Sigmoid colon (tissue), 4 donors: ENCODE measurements at regions not wholly inside any gene's neighbourhood (a gene's known extent, or its start where the extent isn't known, plus 50 kb on each side); places are given as distances from the start of the nearest gene placed in this dataset.

Experiments
- EP300 ChIP-seq, 4 donors: sonication (generic); formaldehyde crosslinking; IDR thresholded peaks; one replicate each; pipeline ENCODE4 v1.6.1; 2017; ENCODE audit warnings: antibody characterized with exemption in 4 of 4
- POLR2A ChIP-seq, 2 donors: fragments of 450-650 bp; IDR thresholded peaks; one replicate each; pipeline ENCODE4 v1.6.1; 2016; ENCODE audit warnings: antibody characterized with exemption in 2 of 2, mild to moderate bottlenecking in 2 of 2, moderate library complexity in 2 of 2
- POLR2AphosphoS5 ChIP-seq, 4 donors: sonication (generic); formaldehyde crosslinking; IDR thresholded peaks; one replicate each; pipeline ENCODE4 v1.6.1; 2017; ENCODE audit warnings: antibody characterized with exemption in 4 of 4
- TF ChIP-seq, protein P1 (sequence below), 4 experiments: fragments of 450-650 bp in 3 of 4; fragments of 200-600 bp in 1 of 4; IDR thresholded peaks; one replicate each; pipeline ENCODE4 v1.5.1; 2016 to 2019; ENCODE audit warnings: antibody characterized with exemption in 4 of 4, mild to moderate bottlenecking in 3 of 4, moderate library complexity in 2 of 4

DNA sequence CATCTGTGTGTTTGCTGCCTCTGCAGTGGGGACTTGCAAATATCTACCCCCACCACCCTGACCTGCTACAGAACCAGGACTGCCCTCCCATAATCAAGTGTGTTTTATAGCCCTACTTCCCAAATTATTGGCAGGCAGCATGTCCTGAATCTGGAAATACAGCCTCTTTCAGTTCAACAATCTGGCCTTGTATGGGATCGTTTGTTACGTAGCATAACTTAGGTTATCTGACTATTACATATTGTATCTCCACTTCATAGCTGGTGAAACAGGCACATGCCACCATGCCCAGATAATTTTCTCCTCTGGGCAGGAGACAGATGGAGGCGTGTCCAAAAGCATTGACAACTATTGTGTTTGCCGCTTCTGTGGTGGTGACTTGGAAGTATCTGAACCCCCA, 66.7 kb upstream of the ADGRL1 start:
- TF ChIP-seq, protein P1, sequence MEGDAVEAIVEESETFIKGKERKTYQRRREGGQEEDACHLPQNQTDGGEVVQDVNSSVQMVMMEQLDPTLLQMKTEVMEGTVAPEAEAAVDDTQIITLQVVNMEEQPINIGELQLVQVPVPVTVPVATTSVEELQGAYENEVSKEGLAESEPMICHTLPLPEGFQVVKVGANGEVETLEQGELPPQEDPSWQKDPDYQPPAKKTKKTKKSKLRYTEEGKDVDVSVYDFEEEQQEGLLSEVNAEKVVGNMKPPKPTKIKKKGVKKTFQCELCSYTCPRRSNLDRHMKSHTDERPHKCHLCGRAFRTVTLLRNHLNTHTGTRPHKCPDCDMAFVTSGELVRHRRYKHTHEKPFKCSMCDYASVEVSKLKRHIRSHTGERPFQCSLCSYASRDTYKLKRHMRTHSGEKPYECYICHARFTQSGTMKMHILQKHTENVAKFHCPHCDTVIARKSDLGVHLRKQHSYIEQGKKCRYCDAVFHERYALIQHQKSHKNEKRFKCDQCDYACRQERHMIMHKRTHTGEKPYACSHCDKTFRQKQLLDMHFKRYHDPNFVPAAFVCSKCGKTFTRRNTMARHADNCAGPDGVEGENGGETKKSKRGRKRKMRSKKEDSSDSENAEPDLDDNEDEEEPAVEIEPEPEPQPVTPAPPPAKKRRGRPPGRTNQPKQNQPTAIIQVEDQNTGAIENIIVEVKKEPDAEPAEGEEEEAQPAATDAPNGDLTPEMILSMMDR (IDR thresholded peaks at IDR 0.05): no peak
- TF ChIP-seq POLR2AphosphoS5 (IDR thresholded peaks at IDR 0.05) (no peak), EP300 (IDR thresholded peaks at IDR 0.05) (no peak), POLR2A (IDR thresholded peaks at IDR 0.05) (no peak)
